PC-9 (cell line): ENCODE measurements at regions not wholly inside any gene's neighbourhood (a gene's known extent, or its start where the extent isn't known, plus 50 kb on each side); places are given as distances from the start of the nearest gene placed in this dataset.

Source experiments
- EZH2 ChIP-seq: fragments of 200-600 bp; sonication (generic); IDR thresholded peaks from 2 replicates; pipeline ENCODE4 v1.8.0; 2017; ENCODE audit warnings: antibody characterized with exemption, low read depth
- TF ChIP-seq, protein P1 (sequence below): fragments of 200-600 bp; sonication (generic); conservative IDR thresholded peaks from 2 replicates; pipeline ENCODE4 v1.6.1; 2017; ENCODE audit warnings: mixed run types, antibody characterized with exemption, mild to moderate bottlenecking, moderate library complexity

DNA sequence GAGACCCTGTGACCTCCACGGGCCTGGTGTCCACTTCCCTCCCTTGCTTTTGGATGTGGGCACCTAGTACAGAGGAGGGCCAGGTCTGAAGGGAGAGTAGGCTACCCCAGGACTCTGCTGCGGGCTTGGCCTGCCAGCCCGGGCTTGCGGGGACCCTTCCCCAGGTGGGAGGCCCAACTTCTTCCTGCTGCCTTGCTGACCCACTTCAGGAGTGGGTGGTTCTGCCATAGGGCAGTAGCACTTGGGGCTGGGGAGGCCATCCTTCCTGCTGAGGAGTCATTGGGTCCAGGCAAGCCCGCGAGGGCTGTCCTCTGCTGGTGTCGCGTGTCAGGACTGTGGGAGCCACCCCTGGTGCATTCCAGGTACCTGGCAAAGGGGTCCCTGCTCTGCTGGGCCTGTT lies 1250.0 kb downstream of the BRD1 start:
- TF ChIP-seq, protein P1, sequence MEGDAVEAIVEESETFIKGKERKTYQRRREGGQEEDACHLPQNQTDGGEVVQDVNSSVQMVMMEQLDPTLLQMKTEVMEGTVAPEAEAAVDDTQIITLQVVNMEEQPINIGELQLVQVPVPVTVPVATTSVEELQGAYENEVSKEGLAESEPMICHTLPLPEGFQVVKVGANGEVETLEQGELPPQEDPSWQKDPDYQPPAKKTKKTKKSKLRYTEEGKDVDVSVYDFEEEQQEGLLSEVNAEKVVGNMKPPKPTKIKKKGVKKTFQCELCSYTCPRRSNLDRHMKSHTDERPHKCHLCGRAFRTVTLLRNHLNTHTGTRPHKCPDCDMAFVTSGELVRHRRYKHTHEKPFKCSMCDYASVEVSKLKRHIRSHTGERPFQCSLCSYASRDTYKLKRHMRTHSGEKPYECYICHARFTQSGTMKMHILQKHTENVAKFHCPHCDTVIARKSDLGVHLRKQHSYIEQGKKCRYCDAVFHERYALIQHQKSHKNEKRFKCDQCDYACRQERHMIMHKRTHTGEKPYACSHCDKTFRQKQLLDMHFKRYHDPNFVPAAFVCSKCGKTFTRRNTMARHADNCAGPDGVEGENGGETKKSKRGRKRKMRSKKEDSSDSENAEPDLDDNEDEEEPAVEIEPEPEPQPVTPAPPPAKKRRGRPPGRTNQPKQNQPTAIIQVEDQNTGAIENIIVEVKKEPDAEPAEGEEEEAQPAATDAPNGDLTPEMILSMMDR: no peak
- no peak for TF ChIP-seq EZH2
